Hepatocyte (in vitro differentiated cells): ENCODE measurements at regions not wholly inside any gene's neighbourhood (a gene's known extent, or its start where the extent isn't known, plus 50 kb on each side); places are given as distances from the start of the nearest gene placed in this dataset.

Source experiments
- EZH2 ChIP-seq: fragments of 200-600 bp; sonication (generic); IDR thresholded peaks from 2 replicates; pipeline ENCODE4 v1.6.1; 2016; ENCODE audit warnings: antibody characterized with exemption, mild to moderate bottlenecking, borderline replicate concordance
- TF ChIP-seq, protein P1 (sequence below): fragments of 200-600 bp; sonication (generic); IDR thresholded peaks from 2 replicates; pipeline ENCODE4 v1.5.1; 2016; ENCODE audit warnings: antibody characterized with exemption, mild to moderate bottlenecking; ENCODE audit not compliant: poor library complexity

DNA sequence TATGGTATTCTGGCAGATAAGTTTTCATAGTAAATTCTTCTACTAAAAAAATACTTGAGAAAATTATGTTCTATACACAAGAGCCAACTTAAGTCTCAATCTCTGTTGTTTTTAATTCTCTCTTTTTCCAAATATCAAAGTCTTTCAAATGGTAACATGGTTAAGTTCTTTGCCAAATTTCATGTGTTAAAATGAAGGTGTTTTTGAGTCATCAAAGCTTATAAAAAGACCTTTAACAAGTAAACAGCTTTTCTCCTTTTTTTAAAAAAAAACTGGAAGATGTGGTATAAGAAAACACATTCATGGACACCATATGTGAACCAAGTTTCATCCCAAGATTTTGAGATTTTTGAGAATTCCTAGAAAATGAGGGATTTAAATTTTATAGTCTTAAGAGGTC lies 111.3 kb downstream of the FOXG1 start:
- TF ChIP-seq, protein P1, sequence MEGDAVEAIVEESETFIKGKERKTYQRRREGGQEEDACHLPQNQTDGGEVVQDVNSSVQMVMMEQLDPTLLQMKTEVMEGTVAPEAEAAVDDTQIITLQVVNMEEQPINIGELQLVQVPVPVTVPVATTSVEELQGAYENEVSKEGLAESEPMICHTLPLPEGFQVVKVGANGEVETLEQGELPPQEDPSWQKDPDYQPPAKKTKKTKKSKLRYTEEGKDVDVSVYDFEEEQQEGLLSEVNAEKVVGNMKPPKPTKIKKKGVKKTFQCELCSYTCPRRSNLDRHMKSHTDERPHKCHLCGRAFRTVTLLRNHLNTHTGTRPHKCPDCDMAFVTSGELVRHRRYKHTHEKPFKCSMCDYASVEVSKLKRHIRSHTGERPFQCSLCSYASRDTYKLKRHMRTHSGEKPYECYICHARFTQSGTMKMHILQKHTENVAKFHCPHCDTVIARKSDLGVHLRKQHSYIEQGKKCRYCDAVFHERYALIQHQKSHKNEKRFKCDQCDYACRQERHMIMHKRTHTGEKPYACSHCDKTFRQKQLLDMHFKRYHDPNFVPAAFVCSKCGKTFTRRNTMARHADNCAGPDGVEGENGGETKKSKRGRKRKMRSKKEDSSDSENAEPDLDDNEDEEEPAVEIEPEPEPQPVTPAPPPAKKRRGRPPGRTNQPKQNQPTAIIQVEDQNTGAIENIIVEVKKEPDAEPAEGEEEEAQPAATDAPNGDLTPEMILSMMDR, result no peak
- TF ChIP-seq EZH2, result no peak
